ENCODE measurements at regions not wholly inside any gene's neighbourhood (a gene's known extent, or its start where the extent isn't known, plus 50 kb on each side); places are given as distances from the start of the nearest gene placed in this dataset.

DNA sequence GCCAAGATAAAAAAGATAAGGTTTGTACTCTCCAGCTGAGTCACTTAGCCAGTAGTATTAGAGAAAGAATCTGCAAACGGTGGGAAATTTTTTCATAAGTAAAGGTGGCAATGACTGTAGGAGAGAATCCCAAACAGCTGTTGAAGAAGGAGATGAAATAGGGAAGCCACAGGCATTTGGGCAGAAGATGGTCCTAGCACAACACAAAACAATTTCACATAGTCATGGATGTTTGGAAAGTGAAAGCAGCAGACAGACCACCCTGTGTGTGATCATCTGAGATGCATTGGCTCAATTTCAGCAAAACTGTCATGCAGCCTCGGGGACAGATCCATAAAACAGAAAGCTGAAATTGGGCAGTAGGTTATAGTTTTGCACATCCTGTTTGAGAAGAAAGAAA, 2832.4 kb downstream of the PCDH9 start:
- no peaks in the 10 kb centered on the region for H3K4me1 ChIP-seq (ENCODE audit: insufficient read depth)
- no peak overlapping the region for H3K27ac ChIP-seq (ENCODE audit: low read depth)
- 9% methylated on average over 2 of the region's 2 CpGs for WGBS
- DNase-seq (ENCODE audit: extremely low spot score), result no peak
- no peaks in the 10 kb centered on the region for H3K36me3 ChIP-seq (ENCODE audit: insufficient read depth)
- no peak overlapping the region for H3K4me3 ChIP-seq (ENCODE audit: low read depth, low read length)

DNA sequence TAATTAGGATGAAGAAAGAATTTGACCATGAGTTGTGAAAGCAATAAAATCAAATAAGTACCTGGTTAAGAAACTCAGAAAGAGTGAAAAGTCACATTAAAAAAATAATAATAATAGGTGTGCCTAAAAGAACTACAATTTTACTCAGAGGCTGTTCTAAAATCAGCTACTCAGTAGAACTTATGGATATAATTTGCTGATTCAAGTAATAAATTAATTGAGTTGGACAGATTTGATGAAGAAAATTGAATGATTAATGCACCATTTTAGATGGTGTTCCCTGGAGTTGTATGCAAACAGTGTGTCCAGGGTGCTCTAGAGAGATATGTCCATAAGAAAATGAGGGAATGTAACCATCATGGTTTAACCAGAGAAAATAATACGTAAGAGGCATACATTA, 2852.5 kb downstream of the PCDH9 start:
- Histone ChIP-seq H3K27ac (ENCODE audit: low read depth) (no peak overlapping the region), H3K4me1 (ENCODE audit: insufficient read depth) (no peaks in the 10 kb centered on the region), H3K36me3 (ENCODE audit: insufficient read depth) (no peaks in the 10 kb centered on the region), H3K4me3 (ENCODE audit: low read depth, low read length) (no peak overlapping the region)
- 71% methylated on average over 1 of the region's 1 CpG for WGBS
- DNase-seq (ENCODE audit: extremely low spot score), result no peak

DNA sequence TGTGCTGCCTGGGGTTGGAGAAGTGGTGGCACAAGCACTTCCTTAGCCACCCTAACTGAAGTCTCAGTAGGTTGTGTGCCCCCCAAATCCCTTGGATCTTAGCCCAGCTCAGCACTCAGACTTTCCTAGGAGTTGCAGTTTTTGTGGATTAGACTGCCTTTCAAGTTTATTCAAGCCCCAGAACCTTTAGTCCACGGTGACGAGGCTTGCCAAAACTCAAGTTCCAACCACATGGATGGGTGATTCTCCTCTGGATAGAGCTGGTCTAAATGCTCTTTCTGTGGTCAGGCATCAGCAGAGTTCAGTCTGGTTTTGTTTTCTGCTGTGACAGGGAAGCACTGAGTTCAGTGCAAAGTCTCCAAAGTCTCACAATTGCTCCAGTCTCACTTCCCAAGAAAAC, 2858.7 kb downstream of the PCDH9 start:
- Histone ChIP-seq H3K4me3 (ENCODE audit: low read depth, low read length) (no peak overlapping the region), H3K36me3 (ENCODE audit: insufficient read depth) (no peaks in the 10 kb centered on the region), H3K27ac (ENCODE audit: low read depth) (no peak overlapping the region), H3K4me1 (ENCODE audit: insufficient read depth) (no peaks in the 10 kb centered on the region)
- WGBS, result 76% methylated on average over 2 of the region's 2 CpGs
- no peak for DNase-seq (ENCODE audit: extremely low spot score)

DNA sequence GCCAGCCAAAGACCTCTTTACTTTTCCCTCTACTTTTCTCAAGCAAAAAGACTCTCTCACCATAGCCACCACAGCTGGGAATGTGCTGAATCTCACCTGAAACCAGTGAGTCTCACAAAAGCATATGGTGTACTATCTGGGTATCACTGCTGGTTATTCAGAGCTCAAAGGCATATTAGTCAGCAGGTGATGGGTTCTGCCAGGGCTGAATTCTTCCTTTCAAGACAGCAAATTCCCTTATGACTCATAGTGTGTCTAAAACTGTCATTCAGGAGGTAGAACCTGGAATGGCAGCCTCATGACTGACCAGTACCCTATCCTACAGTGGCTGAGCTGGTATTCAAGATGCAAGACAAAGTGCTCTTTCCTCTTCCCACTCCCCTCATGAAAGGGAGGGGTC, 2859.1 kb downstream of the PCDH9 start:
- Histone ChIP-seq H3K27ac (ENCODE audit: low read depth) (no peak overlapping the region), H3K4me3 (ENCODE audit: low read depth, low read length) (no peak overlapping the region), H3K4me1 (ENCODE audit: insufficient read depth) (no peaks in the 10 kb centered on the region), H3K36me3 (ENCODE audit: insufficient read depth) (no peaks in the 10 kb centered on the region)
- no peak for DNase-seq (ENCODE audit: extremely low spot score)

DNA sequence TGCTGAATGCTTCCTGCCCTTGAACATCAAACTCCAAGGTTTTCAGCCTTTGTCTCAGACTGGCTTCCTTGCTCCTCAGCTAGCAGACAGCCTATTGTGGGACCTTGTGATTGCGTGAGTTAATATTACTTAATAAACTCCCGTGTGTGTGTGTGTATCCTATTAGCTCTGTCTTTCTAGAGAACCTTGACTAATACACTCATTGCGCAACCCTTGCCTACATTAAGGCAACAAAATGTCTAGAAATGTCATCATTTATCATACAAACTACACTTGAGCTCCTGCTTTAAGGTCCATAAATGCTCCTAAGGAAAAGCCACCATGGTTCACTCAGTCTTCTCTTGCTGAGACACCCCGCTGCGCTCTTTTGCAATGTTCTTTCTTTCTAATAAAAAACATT, 2861.0 kb downstream of the PCDH9 start:
- Histone ChIP-seq H3K4me3 (ENCODE audit: low read depth, low read length) (no peak overlapping the region), H3K27ac (ENCODE audit: low read depth) (no peak overlapping the region), H3K36me3 (ENCODE audit: insufficient read depth) (no peaks in the 10 kb centered on the region), H3K4me1 (ENCODE audit: insufficient read depth) (no peaks in the 10 kb centered on the region)
- WGBS, result 95% methylated on average over 5 of the region's 5 CpGs
- DNase-seq (ENCODE audit: extremely low spot score), result no peak

DNA sequence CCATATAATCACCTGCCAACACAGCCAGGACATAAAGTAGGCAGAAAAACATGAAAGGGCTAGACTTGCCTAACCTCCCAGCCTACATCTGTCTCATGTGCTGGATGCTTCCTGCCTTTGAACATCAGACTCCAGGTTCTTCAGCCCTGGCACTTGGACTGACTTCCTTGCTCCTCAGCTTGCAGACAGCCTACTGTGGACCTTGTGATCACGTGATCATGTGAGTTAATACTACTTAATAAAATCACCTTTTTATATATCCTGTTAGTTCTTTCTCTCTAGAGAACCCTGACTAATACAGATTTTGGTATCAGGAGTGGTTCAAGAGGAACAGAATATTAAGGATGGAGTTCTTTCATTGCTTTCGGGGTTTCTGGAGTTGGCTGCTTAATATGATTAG, 2867.6 kb downstream of the PCDH9 start:
- 88% methylated on average over 2 of the region's 2 CpGs for WGBS
- no peak for DNase-seq (ENCODE audit: extremely low spot score)

DNA sequence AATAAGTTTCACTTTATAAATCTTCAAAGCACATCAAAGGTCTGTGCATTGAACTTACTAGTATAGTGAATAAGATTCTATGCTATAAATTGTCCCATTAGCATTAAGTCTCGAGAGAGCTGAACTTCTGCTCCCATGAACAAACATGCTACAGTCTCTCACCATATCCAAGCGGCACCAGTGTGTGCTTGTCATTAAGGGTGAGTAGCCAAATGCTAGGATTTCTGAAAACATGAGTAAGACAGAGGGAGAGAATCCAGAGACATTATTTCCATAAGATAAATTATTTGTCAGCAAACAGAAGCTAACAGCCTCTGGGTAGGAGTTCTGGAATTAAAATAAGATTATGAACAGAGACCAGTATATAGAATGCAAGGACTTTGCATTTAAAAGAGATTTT, 2882.5 kb downstream of the PCDH9 start:
- WGBS, result 37% methylated on average over 2 of the region's 2 CpGs
- no peaks in the 10 kb centered on the region for H3K36me3 ChIP-seq (ENCODE audit: insufficient read depth)
- DNase-seq (ENCODE audit: extremely low spot score), result no peak
- no peak overlapping the region for H3K4me3 ChIP-seq (ENCODE audit: low read depth, low read length)
- no peaks in the 10 kb centered on the region for H3K4me1 ChIP-seq (ENCODE audit: insufficient read depth)
- no peak overlapping the region for H3K27ac ChIP-seq (ENCODE audit: low read depth)

More for the DNA sequence above, 2867.6 kb downstream of the PCDH9 start:
- Histone ChIP-seq H3K4me3 (ENCODE audit: low read depth, low read length) (no peak overlapping the region), H3K27ac (ENCODE audit: low read depth) (no peak overlapping the region), H3K4me1 (ENCODE audit: insufficient read depth) (no peaks in the 10 kb centered on the region), H3K36me3 (ENCODE audit: insufficient read depth) (no peaks in the 10 kb centered on the region)

DNA sequence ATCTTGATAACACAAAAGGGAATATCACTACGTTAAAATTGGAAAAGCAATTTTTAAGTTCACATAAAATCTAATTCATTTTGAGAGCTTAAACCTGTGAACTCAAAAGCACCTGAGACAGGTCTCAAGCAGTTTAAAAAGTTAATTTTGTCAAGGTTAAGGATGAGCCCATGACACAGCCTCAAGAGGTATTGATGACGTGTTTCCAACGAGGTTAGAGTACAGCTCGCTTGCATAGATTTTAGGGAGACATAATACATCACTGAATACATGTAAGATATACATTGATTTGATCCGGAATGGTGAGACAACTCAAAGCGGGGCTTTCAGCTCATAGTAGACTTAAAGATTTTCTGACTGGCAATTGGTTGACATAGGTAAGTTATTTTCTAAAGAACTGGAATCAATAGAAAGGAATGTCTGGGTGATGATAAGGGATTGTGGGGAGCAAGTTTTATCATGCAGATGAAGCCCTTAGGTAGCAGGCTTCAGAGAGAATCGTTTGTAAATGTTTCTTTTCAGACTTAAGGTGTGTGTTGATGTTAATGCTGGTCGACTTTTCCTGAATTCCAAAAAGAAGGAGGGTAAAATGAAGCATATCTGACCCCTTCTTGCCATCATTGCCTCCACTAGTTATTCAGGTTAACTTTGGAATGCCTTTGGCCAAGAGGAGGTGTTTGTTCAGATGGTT, 2890.6 kb downstream of the PCDH9 start:
- Histone ChIP-seq H3K36me3 (ENCODE audit: insufficient read depth) (no peaks in the 10 kb centered on the region), H3K4me3 (ENCODE audit: low read depth, low read length) (no peak overlapping the region), H3K4me1 (ENCODE audit: insufficient read depth) (no peaks in the 10 kb centered on the region), H3K27ac (ENCODE audit: low read depth) (no peak overlapping the region)
- WGBS, result 73% methylated on average over 8 of the region's 8 CpGs
- no peak for DNase-seq (ENCODE audit: extremely low spot score)

DNA sequence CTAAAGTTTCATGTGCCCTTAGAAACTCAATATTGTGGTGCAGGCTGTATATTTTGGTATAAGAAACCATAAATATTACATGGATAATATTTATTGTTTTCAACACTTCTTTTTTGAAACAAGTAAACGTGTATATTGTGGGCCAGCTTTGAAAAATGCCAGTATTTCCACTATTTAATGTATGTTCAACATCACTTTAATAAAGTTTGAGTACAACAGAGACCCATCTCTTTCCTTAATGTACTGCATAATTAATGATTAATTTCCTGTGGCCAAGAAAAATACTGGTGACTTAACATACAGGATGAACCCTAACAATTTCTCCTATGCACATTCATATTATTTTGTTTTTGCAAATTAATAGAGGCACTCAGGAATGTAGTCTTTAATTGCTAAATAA, 2891.5 kb downstream of the PCDH9 start:
- Histone ChIP-seq H3K36me3 (ENCODE audit: insufficient read depth) (no peaks in the 10 kb centered on the region), H3K4me3 (ENCODE audit: low read depth, low read length) (no peak overlapping the region), H3K27ac (ENCODE audit: low read depth) (no peak overlapping the region), H3K4me1 (ENCODE audit: insufficient read depth) (no peaks in the 10 kb centered on the region)
- WGBS, result 56% methylated on average over 1 of the region's 1 CpG
- DNase-seq (ENCODE audit: extremely low spot score), result no peak

DNA sequence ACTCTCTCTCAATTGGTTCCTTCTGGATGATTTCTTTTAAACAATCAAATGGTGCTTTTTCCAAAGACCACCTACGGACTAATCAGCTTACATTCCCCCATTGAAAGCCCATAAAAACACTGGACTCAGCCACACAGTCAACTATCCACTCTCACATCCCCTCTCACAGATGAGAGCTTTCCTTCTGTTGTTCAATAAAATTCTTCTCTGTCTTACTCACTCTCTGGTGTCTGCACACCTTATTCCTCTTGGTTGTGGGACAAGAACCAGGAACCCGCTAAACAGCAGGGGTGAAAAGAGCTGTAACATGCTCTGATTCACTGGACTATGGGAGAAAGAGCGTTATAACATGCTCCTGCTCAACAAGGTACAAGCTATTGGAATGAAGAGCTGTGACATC, 2896.2 kb downstream of the PCDH9 start:
- DNase-seq (ENCODE audit: extremely low spot score), result no peak
- no peaks in the 10 kb centered on the region for H3K4me1 ChIP-seq (ENCODE audit: insufficient read depth)
- 93% methylated on average over 3 of the region's 3 CpGs for WGBS
- no peak overlapping the region for H3K27ac ChIP-seq (ENCODE audit: low read depth)
- no peaks in the 10 kb centered on the region for H3K36me3 ChIP-seq (ENCODE audit: insufficient read depth)
- no peak overlapping the region for H3K4me3 ChIP-seq (ENCODE audit: low read depth, low read length)

DNA sequence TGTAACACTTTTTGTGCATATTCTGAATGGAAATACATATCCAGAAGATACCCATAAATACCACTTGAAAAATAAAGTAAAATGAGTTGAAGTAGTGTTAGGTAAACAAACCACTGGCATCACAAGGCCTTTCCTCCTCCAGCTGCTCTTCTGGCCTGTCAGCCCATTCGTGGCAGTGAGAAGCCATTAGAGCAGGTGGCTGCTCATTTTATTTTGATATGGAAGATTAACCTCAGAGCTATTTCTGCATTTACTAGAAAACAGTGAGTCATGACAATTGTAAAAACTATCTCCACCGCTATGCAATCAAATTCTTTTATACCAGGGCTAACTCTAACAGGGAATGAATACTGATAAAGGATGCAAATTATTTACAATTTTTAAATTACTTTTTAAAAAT, 2898.1 kb downstream of the PCDH9 start:
- Histone ChIP-seq H3K4me1 (ENCODE audit: insufficient read depth) (no peaks in the 10 kb centered on the region), H3K36me3 (ENCODE audit: insufficient read depth) (no peaks in the 10 kb centered on the region), H3K27ac (ENCODE audit: low read depth) (no peak overlapping the region), H3K4me3 (ENCODE audit: low read depth, low read length) (no peak overlapping the region)
- WGBS, result 42% methylated on average over 2 of the region's 2 CpGs
- no peak for DNase-seq (ENCODE audit: extremely low spot score)

DNA sequence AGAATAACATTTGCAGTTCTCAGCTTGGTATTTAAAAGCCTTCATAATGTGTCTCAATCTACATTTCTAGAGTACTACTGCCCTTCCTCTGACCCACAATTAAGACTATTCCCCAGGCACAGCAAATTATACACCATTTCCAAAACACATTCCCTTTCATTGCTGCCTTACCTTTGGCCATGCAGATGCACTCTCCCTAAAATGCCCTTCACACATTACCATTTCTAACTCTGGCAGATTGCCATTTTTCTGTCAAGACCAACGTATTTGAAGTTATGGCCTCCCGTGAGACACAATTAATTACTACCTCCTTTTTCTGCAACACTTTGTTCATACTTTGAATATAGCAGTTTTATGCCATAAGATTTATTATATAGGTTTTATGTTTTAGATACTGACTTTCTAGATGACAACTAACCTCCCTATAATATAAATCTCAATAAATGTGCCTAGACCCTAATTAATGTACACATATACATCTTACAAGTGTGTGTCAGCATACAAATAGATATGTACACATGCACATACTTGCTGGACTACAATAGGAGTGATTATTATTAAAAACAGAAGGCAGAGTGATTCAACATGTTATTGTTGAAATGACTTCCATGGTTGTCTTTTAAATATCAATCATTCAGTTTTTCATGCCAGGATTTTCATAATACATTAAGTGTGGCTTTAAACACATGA, 2902.5 kb downstream of the PCDH9 start:
- 43% methylated on average over 2 of the region's 2 CpGs for WGBS
- no peak overlapping the region for H3K4me3 ChIP-seq (ENCODE audit: low read depth, low read length)
- DNase-seq (ENCODE audit: extremely low spot score), result no peak

DNA sequence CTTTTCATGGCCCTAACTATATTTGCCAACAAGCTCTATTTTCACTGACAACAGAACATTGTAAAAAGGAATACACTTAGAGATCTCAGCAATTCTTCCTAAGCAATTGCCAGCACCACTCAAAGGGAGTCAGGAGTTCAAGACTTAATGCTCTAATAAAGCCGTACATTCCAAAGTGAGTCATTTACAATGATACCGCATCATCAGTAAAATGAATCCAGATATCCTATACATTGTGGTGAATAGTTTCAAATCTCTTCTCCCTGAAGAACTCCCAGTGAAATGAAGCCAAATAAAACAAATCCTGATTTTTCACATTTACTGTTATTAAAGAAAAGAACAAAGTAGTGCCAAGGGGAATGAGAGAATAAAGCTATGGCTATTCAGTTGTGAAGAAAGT, 2898.7 kb upstream of the PCDH20 start:
- Histone ChIP-seq H3K4me1 (ENCODE audit: insufficient read depth) (no peaks in the 10 kb centered on the region), H3K36me3 (ENCODE audit: insufficient read depth) (no peaks in the 10 kb centered on the region), H3K27ac (ENCODE audit: low read depth) (no peak overlapping the region), H3K4me3 (ENCODE audit: low read depth, low read length) (no peak overlapping the region)
- DNase-seq (ENCODE audit: extremely low spot score), result peak; percentile 61
- WGBS, result 41% methylated on average over 2 of the region's 2 CpGs

More for the DNA sequence above, 2902.5 kb downstream of the PCDH9 start:
- Histone ChIP-seq H3K36me3 (ENCODE audit: insufficient read depth) (no peaks in the 10 kb centered on the region), H3K27ac (ENCODE audit: low read depth) (no peak overlapping the region), H3K4me1 (ENCODE audit: insufficient read depth) (no peaks in the 10 kb centered on the region)

DNA sequence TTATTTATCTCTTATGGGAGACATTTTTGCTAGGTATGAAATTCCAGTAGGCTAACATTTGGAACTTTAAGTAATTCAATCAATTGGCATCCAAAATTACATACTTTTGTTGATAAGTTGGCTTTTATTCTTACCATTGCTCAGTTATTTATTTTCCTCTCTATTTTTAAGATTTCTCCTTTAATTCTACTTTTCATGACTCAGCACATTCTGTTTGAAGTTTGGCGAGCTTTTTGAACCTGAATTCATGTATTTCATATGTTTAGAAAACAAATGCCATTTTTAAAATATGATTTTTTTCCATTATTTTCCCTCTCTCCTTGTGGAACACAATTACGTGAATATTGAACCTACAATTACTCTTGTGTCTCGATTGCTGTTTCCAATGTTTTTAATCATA, 2896.3 kb upstream of the PCDH20 start:
- H3K4me1 ChIP-seq (ENCODE audit: insufficient read depth), result no peaks in the 10 kb centered on the region
- 86% methylated on average over 3 of the region's 3 CpGs for WGBS

More for the DNA sequence above, 2896.3 kb upstream of the PCDH20 start:
- no peak for DNase-seq (ENCODE audit: extremely low spot score)
- no peaks in the 10 kb centered on the region for H3K36me3 ChIP-seq (ENCODE audit: insufficient read depth)
- no peak overlapping the region for H3K27ac ChIP-seq (ENCODE audit: low read depth)
- no peak overlapping the region for H3K4me3 ChIP-seq (ENCODE audit: low read depth, low read length)
